ENCODE measurements at regions not wholly inside any gene's neighbourhood (a gene's known extent, or its start where the extent isn't known, plus 50 kb on each side); places are given as distances from the start of the nearest gene placed in this dataset.
"Not testable (repeated sequence)": the region's sequence is repeated elsewhere in the genome, so short reads cannot be mapped to it uniquely, and the experiment has no call there.

- no peak overlapping the region for H3K27ac Mint-ChIP-seq
- DNase-seq (no peak), ATAC-seq (no peak)
- H3K36me3 Mint-ChIP-seq, result no peaks in the 10 kb centered on the region
- H3K27me3 Mint-ChIP-seq, result no peaks in the 10 kb centered on the region
- H3K9me3 Mint-ChIP-seq (ENCODE audit: low read depth), result peaks cover 2% of the 10 kb centered on the region
- no peak overlapping the region for H3K4me3 Mint-ChIP-seq
- no peaks in the 10 kb centered on the region for H3K4me1 Mint-ChIP-seq
- CTCF ChIA-PET, result no interaction called here
These were observed 306.0 kb upstream of the AADAT start for GRCh38 chr4:170395773-170396172.

DNA sequence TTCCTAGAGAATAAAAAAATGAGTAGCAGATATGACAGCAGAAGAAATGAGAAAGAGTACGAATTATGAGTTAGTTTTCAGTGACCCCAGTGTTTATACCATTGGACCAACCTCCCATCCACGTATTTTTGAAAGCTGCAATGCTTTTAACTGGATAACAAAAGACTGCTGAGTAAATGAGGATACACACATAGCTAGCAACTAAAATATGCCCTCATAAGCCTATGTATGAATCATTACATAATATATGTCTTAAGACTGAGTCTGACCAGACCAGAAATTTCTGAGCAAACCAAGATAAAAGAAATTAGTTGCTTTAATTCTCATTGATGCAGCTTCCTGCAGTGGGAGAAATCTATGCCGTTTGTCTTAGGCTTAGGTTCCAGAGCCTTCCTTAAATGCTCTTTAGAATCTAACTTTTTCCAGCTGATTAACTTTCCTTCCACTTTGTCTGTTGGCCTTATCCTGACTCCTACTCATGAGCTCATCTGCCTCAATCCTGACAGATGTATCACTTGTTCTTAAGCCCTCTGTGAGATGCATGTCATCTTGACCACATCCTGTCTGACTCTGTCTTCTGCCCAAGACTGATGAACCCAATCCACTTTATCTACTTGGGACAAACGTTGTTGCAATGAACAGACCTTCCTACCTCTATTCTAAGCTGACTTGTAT is 301.4 kb upstream of the AADAT start:
- ATAC-seq (no peak), DNase-seq (no peak)
- Mint-ChIP-seq H3K9me3 (ENCODE audit: low read depth) (no peaks in the 10 kb centered on the region), H3K36me3 (no peaks in the 10 kb centered on the region), H3K27me3 (no peaks in the 10 kb centered on the region), H3K4me3 (no peak overlapping the region), H3K27ac (no peak overlapping the region), H3K4me1 (no peaks in the 10 kb centered on the region)
- CTCF ChIA-PET, result no interaction called here

- CTCF ChIA-PET, result no interaction called here
- no peaks in the 10 kb centered on the region for H3K4me1 Mint-ChIP-seq
- H3K36me3 Mint-ChIP-seq, result no peaks in the 10 kb centered on the region
- H3K4me3 Mint-ChIP-seq, result no peak overlapping the region
- no peaks in the 10 kb centered on the region for H3K27me3 Mint-ChIP-seq
- H3K9me3 Mint-ChIP-seq (ENCODE audit: low read depth), result no peaks in the 10 kb centered on the region
- DNase-seq, result no peak
- H3K27ac Mint-ChIP-seq, result no peak overlapping the region
- no peak for ATAC-seq
These were observed 299.7 kb upstream of the AADAT start for GRCh38 chr4:170389411-170389810.

DNA sequence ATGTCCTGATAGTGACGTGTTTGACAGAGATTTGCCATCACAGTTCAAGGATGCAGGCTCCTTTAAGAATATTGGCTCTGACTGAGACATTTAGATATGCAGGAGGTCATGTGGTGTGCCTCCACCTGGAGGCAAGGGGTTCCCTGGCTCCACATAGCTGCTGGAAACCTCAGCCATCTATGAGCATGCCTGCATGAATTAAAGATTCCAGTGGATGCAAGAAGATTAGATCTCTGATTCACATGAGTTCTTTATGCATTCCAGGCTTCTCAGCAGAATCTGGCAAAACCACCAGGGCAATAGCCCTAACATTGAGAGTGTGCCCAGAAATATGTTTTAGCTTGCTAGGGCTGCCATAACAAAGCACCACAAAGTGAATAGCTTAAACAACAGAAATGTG is 298.5 kb upstream of the AADAT start:
- no peak for ATAC-seq
- H3K4me1 Mint-ChIP-seq, result no peaks in the 10 kb centered on the region
- H3K36me3 Mint-ChIP-seq, result no peaks in the 10 kb centered on the region
- CTCF ChIA-PET, result no interaction called here
- no peak overlapping the region for H3K27ac Mint-ChIP-seq
- peaks cover 2% of the 10 kb centered on the region for H3K9me3 Mint-ChIP-seq (ENCODE audit: low read depth)
- DNase-seq, result no peak
- no peak overlapping the region for H3K4me3 Mint-ChIP-seq
- no peaks in the 10 kb centered on the region for H3K27me3 Mint-ChIP-seq

DNA sequence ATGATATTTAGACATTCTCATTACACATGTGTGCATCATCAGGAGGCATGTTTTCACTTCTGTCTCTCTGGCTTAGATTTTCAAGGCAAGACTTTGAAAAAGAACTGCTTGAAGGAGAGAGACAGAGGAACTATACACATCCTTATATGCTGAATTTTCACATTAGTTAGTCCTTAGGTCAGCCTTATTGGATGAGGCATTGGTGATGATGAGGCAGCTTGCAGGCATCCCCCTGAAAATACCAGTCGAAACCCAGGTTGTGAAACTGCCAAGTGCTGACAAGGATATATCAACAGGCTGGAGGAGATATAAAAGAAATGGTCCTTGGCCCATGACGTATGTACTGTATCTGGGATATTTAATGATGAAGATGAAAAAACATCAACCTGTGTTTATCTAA is 297.2 kb upstream of the AADAT start:
- H3K9me3 Mint-ChIP-seq (ENCODE audit: low read depth), result peaks cover 4% of the 10 kb centered on the region
- CTCF ChIA-PET, result no interaction called here
- H3K4me1 Mint-ChIP-seq, result no peaks in the 10 kb centered on the region
- DNase-seq (no peak), ATAC-seq (no peak)
- no peak overlapping the region for H3K27ac Mint-ChIP-seq
- H3K4me3 Mint-ChIP-seq, result no peak overlapping the region
- H3K36me3 Mint-ChIP-seq, result no peaks in the 10 kb centered on the region
- H3K27me3 Mint-ChIP-seq, result no peaks in the 10 kb centered on the region

DNA sequence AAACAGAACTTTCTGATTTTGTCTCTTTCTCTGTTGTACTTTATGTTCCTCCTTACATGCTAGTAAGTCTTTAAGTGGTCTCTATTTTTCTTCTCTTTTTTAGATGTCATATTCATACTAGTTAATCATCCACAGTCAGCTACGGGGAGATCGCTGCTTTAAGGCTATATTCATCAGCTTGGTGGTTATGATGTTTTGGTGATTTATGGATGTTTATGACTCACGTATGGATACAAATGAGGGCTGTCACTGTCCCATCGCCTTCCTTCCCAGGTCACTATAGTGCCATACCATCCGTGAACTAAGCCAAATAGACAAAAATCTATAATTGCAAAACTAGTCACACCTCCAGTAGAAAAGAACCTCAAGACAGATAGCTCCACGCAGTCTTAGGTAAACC is 296.8 kb upstream of the AADAT start:
- ATAC-seq, result no peak

DNA sequence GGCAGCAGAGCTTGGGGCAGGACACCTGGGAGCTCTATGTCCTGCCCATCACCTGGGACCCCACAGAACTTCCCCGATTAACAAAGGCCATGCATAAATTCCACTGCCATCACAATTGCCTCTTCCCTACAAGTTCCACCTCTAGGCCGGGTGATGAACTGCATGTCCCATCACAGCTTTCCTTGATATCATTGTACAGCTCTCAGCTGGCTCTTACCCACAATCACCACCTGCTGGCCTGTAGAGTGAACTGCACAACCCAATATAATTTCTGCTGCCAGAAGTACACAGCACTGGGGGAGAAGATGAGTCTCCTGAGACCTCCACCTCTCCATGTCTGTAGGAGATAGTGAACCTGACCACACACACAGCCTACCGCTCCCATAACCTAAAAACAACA is 285.0 kb upstream of the AADAT start:
- CTCF ChIA-PET, result no interaction called here
- Mint-ChIP-seq H3K27me3 (no peaks in the 10 kb centered on the region), H3K4me1 (no peaks in the 10 kb centered on the region), H3K4me3 (no peak overlapping the region), H3K9me3 (ENCODE audit: low read depth) (no peaks in the 10 kb centered on the region), H3K36me3 (no peaks in the 10 kb centered on the region), H3K27ac (no peak overlapping the region)
- no peak for DNase-seq
- ATAC-seq, result no peak

More for the DNA sequence above, 296.8 kb upstream of the AADAT start:
- peaks cover 4% of the 10 kb centered on the region for H3K9me3 Mint-ChIP-seq (ENCODE audit: low read depth)
- H3K4me3 Mint-ChIP-seq, result no peak overlapping the region
- H3K27ac Mint-ChIP-seq, result no peak overlapping the region
- no peaks in the 10 kb centered on the region for H3K27me3 Mint-ChIP-seq
- H3K36me3 Mint-ChIP-seq, result no peaks in the 10 kb centered on the region
- H3K4me1 Mint-ChIP-seq, result no peaks in the 10 kb centered on the region
- DNase-seq, result no peak
- CTCF ChIA-PET, result no interaction called here

- Mint-ChIP-seq H3K27me3 (no peaks in the 10 kb centered on the region), H3K27ac (no peak overlapping the region), H3K4me3 (no peak overlapping the region), H3K4me1 (no peaks in the 10 kb centered on the region), H3K9me3 (ENCODE audit: low read depth) (peaks cover 6% of the 10 kb centered on the region), H3K36me3 (no peaks in the 10 kb centered on the region)
- DNase-seq, result no peak
- CTCF ChIA-PET, result no interaction called here
- ATAC-seq, result no peak
These were observed 259.2 kb upstream of the AADAT start for GRCh38 chr4:170348945-170349344.

DNA sequence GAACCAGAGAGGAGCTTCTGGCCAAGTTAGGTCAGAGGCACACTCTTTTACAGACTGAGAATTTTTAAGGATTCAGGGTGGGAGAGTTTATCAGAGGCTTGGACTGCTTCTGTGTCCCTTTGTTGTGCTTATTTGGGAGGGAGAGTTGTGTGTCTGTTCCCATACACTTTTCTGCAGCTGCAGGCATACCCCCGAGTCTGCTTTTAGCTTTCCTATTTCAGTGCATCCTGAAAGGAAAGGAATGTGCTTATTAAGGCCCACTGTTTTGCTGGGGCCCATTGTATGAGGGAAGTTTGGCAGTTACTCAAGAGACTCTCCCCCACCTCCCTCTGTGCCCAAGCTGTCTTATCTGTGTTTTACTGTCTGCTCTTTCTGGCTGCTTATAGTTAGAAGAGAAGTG is 257.4 kb upstream of the AADAT start:
- H3K27ac Mint-ChIP-seq; DNase-seq; H3K36me3 Mint-ChIP-seq; H3K4me1 Mint-ChIP-seq; ATAC-seq; H3K4me3 Mint-ChIP-seq; CTCF ChIA-PET; H3K27me3 Mint-ChIP-seq; H3K9me3 Mint-ChIP-seq (ENCODE audit: low read depth): not testable (repeated sequence)

DNA sequence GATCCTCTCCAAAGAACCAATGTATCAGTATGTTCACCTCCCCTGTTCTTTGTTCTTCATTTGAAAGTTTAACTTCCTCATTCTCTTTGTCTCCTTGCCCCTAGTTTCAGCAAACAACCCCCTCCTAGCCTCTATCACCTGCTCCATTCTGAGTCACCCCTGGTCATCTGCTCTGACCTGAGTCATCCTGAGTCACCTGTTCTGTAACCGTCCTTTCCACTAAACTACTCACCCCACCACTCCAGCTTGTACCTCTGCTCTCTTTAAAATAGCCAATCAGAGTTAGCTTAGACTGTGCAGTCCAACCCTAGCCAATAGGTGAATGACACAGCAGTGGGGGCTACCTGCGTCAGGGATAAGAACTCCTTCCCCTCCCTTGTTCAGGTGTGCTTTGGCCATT is 249.8 kb upstream of the AADAT start:
- CTCF ChIA-PET, result no interaction called here
- no peak for DNase-seq

DNA sequence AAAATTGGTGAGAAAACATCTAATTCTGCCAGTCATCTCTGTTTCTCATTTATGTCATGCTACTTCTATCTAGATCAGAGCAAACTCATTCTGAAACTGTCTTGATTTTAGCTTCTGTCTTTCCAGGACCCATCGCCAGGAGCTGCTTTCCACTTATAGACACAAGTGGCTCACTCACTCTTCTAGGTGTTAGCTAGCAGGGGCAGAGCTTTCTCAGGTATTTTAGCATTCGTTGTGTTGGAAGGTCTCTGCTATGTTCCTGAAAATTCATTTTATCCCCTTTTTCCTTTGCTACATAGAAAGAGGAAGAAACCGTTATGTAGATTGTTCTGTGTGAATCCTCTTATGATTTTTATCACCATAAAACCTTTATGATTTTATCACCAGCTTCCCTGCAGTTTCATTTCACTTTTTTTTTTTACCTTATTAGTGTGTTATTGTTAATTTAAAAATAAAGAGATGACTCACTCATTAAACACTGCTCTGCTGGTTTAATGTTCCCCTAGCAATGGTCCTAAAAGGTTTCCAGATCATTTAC is 246.6 kb upstream of the AADAT start:
- peaks cover 5% of the 10 kb centered on the region for H3K9me3 Mint-ChIP-seq (ENCODE audit: low read depth)
- H3K4me3 Mint-ChIP-seq, result no peak overlapping the region
- H3K36me3 Mint-ChIP-seq, result no peaks in the 10 kb centered on the region
- H3K4me1 Mint-ChIP-seq, result no peaks in the 10 kb centered on the region
- no peak for DNase-seq
- CTCF ChIA-PET, result no interaction called here
- ATAC-seq, result no peak
- no peak overlapping the region for H3K27ac Mint-ChIP-seq
- no peaks in the 10 kb centered on the region for H3K27me3 Mint-ChIP-seq

More for the DNA sequence above, 249.8 kb upstream of the AADAT start:
- ATAC-seq, result no peak
- Mint-ChIP-seq H3K27ac (no peak overlapping the region), H3K4me1 (no peaks in the 10 kb centered on the region), H3K27me3 (no peaks in the 10 kb centered on the region), H3K36me3 (no peaks in the 10 kb centered on the region), H3K9me3 (ENCODE audit: low read depth) (peaks cover 5% of the 10 kb centered on the region), H3K4me3 (no peak overlapping the region)

- no peak overlapping the region for H3K27ac Mint-ChIP-seq
- H3K27me3 Mint-ChIP-seq, result no peaks in the 10 kb centered on the region
- DNase-seq, result no peak
- ATAC-seq, result no peak
- CTCF ChIA-PET, result no interaction called here
- H3K36me3 Mint-ChIP-seq, result no peaks in the 10 kb centered on the region
- H3K4me3 Mint-ChIP-seq, result no peak overlapping the region
- H3K4me1 Mint-ChIP-seq, result no peaks in the 10 kb centered on the region
- H3K9me3 Mint-ChIP-seq (ENCODE audit: low read depth), result peaks cover 13% of the 10 kb centered on the region
These were observed 235.8 kb upstream of the AADAT start for GRCh38 chr4:170325599-170325998.

DNA sequence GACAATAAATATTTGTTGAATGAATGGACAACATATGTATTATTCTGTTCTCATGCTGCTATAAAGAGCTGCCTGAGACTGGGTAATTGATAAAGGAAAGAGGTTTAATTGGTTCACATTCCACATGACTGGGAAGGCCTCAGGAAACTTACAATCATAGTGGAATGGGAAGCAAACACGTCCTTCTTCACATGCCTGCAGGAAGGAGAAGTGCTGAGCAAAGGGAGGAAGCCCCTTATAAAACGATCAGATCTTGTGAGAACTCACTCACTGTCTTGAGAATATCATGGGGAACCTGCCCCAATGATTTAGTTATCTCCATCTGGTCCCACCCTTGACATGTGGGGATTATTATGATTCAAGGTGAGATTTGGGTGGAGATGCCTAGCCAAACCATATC is 233.9 kb upstream of the AADAT start:
- ATAC-seq, result no peak
- CTCF ChIA-PET, result no interaction called here
- no peaks in the 10 kb centered on the region for H3K27me3 Mint-ChIP-seq
- H3K36me3 Mint-ChIP-seq, result no peaks in the 10 kb centered on the region
- H3K27ac Mint-ChIP-seq, result no peak overlapping the region
- H3K4me3 Mint-ChIP-seq, result no peak overlapping the region
- H3K4me1 Mint-ChIP-seq, result no peaks in the 10 kb centered on the region
- H3K9me3 Mint-ChIP-seq (ENCODE audit: low read depth), result peaks cover 13% of the 10 kb centered on the region
- no peak for DNase-seq

- no peak for ATAC-seq
- Mint-ChIP-seq H3K27ac (no peak overlapping the region), H3K4me3 (no peak overlapping the region), H3K4me1 (no peaks in the 10 kb centered on the region), H3K36me3 (no peaks in the 10 kb centered on the region), H3K27me3 (no peaks in the 10 kb centered on the region), H3K9me3 (ENCODE audit: low read depth) (no peaks in the 10 kb centered on the region)
- DNase-seq, result no peak
- CTCF ChIA-PET, result no interaction called here
These were observed 217.4 kb upstream of the AADAT start for GRCh38 chr4:170307182-170307581.

DNA sequence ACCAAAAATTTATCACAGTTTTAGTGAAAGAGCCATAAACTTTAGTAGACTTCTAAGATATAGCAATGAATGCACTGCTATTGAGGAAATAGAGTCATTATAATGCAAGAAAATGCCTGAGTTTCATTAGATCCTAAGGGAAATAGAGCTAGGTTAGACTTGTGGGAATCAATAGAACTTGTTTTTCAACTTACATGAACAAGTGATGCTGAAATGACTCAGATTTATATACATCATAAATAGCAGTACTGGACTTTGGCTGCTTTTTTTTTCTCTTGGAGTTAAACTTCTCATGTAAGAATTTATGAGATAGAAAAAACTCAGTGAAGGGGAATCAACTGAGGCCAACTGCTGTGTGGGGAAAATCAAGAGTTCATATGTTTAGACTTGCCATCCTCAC is 216.5 kb upstream of the AADAT start:
- ATAC-seq (no peak), DNase-seq (no peak)
- Mint-ChIP-seq H3K36me3 (no peaks in the 10 kb centered on the region), H3K27me3 (no peaks in the 10 kb centered on the region), H3K4me1 (no peaks in the 10 kb centered on the region), H3K4me3 (no peak overlapping the region), H3K27ac (no peak overlapping the region), H3K9me3 (ENCODE audit: low read depth) (no peaks in the 10 kb centered on the region)
- CTCF ChIA-PET, result no interaction called here
